NOMO-1 treated with DMSO at 0.1 percent for 48 hours (cell line): ENCODE measurements at regions not wholly inside any gene's neighbourhood (a gene's known extent, or its start where the extent isn't known, plus 50 kb on each side); places are given as distances from the start of the nearest gene placed in this dataset.

Experiments used
- DNase-seq: peaks from one replicate; lab custom pipeline; 2025; ENCODE audit not compliant: unreplicated experiment; lab: John Stamatoyannopoulos, UW

GRCh38 chr4:3831529-3832150 is 65.5 kb downstream of the ADRA2C start:
- no peak for DNase-seq

GRCh38 chr4:3832536-3833220 is 66.5 kb downstream of the ADRA2C start:
- DNase-seq = no peak

GRCh38 chr4:3833326-3833989 is 67.3 kb downstream of the ADRA2C start:
- DNase-seq = no peak

GRCh38 chr4:3834186-3834662 is 68.0 kb downstream of the ADRA2C start:
- DNase-seq = no peak

GRCh38 chr4:3834663-3835521 is 68.7 kb downstream of the ADRA2C start:
- no peak for DNase-seq

GRCh38 chr4:3835527-3836405 is 69.6 kb downstream of the ADRA2C start:
- no peak for DNase-seq

- DNase-seq = no peak
Observed at GRCh38 chr4:3836406-3836755, 70.2 kb downstream of the ADRA2C start.

GRCh38 chr4:3836756-3837601 is 70.8 kb downstream of the ADRA2C start:
- DNase-seq = no peak

GRCh38 chr4:3838437-3839380 is 72.5 kb downstream of the ADRA2C start:
- no peak for DNase-seq

GRCh38 chr4:3845094-3845743 is 79.0 kb downstream of the ADRA2C start:
- DNase-seq = no peak

GRCh38 chr4:3845744-3846429 is 79.7 kb downstream of the ADRA2C start:
- no peak for DNase-seq

- no peak for DNase-seq
Observed at GRCh38 chr4:3847211-3847940, 81.2 kb downstream of the ADRA2C start.

GRCh38 chr4:3848323-3848722 is 82.1 kb downstream of the ADRA2C start:
- no peak for DNase-seq

- no peak for DNase-seq
Observed at GRCh38 chr4:3849140-3849539, 83.0 kb downstream of the ADRA2C start.

GRCh38 chr4:3850128-3850527 is 83.9 kb downstream of the ADRA2C start:
- no peak for DNase-seq

- no peak for DNase-seq
Observed at GRCh38 chr4:3851211-3851610, 85.0 kb downstream of the ADRA2C start.

- no peak for DNase-seq
Observed at GRCh38 chr4:3851881-3852280, 85.7 kb downstream of the ADRA2C start.
